ENCODE measurements at regions not wholly inside any gene's neighbourhood (a gene's known extent, or its start where the extent isn't known, plus 50 kb on each side); places are given as distances from the start of the nearest gene placed in this dataset.

DNA sequence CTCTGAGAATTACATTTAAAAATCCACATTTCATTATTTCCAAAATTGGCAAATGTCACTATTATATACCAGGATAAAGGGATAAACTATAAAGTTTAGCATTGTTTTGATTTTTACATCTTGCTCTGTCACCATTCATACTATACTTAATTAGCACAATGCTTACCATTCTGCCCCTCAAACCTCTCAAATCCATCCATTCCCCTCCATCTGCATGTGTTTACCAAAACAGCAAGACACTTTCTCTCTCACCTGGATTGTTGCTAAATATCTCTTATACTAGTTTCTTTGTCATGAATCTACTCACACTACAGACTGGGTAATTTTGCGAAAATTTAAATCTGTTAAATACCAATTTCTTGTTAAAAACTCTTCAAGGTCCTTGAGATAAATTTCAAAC, 496.1 kb downstream of the NR4A2 start:
- H3K27ac Mint-ChIP-seq (ENCODE audit: low read depth, unreplicated experiment), result no peak overlapping the region
- no peaks in the 10 kb centered on the region for H3K9me3 Mint-ChIP-seq (ENCODE audit: unreplicated experiment)
- no peak overlapping the region for H3K4me3 Mint-ChIP-seq (ENCODE audit: unreplicated experiment)
- no peaks in the 10 kb centered on the region for H3K27me3 Mint-ChIP-seq (ENCODE audit: insufficient read depth, unreplicated experiment)
- H3K4me1 Mint-ChIP-seq (ENCODE audit: insufficient read depth, unreplicated experiment), result no peaks in the 10 kb centered on the region
- intact Hi-C loops (cut with micrococcal nuclease), result no loop called here
- ChIA-PET POLR2A (no interaction called here), CTCF (no interaction called here)
- no peaks in the 10 kb centered on the region for H3K36me3 Mint-ChIP-seq (ENCODE audit: insufficient read depth, unreplicated experiment)
- no TSS peak for BruUV-seq (replicated peaks)
- TF ChIP-seq, protein P1, sequence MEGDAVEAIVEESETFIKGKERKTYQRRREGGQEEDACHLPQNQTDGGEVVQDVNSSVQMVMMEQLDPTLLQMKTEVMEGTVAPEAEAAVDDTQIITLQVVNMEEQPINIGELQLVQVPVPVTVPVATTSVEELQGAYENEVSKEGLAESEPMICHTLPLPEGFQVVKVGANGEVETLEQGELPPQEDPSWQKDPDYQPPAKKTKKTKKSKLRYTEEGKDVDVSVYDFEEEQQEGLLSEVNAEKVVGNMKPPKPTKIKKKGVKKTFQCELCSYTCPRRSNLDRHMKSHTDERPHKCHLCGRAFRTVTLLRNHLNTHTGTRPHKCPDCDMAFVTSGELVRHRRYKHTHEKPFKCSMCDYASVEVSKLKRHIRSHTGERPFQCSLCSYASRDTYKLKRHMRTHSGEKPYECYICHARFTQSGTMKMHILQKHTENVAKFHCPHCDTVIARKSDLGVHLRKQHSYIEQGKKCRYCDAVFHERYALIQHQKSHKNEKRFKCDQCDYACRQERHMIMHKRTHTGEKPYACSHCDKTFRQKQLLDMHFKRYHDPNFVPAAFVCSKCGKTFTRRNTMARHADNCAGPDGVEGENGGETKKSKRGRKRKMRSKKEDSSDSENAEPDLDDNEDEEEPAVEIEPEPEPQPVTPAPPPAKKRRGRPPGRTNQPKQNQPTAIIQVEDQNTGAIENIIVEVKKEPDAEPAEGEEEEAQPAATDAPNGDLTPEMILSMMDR (IDR thresholded peaks at IDR 0.05; ENCODE audit: unreplicated experiment), result no peak
- no peak for DNase-seq (ENCODE audit: unreplicated experiment)

DNA sequence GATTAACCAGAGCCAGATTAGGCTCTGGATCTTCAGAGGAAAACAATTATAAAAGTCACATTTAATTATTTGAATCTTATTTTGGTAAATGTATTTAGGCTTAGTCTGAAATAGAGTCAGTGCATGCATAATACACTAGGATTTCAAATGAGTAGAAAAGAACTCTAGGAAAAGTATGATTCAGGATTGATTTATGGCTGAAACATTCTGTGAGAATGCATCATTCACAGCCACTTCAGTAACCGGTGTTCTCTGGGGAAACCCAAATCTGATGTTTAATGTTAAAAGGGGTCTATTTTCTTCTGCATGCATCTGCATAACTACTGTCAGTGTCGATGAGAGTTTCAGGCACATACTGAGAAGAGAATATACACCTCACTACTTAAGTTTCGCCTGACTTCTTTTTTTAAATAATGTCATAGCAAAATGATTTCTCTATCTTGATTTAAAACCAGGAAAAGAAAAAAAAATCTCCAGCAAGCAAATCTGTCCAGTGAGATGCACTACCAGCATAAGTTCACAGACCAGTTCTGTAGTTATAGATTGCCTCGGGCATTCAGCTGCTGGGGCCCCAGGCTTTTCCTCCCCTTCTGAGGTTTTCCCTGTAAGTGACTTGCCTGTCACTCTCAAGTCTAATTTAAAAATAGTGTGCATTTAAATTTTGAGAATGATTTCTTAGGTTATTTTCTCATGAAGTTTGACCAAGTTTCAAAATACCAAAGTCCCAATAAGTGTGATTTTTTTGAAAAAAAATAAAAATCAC, 501.5 kb downstream of the NR4A2 start:
- H3K27me3 Mint-ChIP-seq (ENCODE audit: insufficient read depth, unreplicated experiment), result no peaks in the 10 kb centered on the region
- H3K9me3 Mint-ChIP-seq (ENCODE audit: unreplicated experiment), result no peaks in the 10 kb centered on the region
- POLR2A ChIA-PET, result no interaction called here
- no TSS peak for BruUV-seq (replicated peaks)
- H3K27ac Mint-ChIP-seq (ENCODE audit: low read depth, unreplicated experiment), result no peak overlapping the region
- intact Hi-C loops (cut with micrococcal nuclease), result no loop called here
- DNase-seq (ENCODE audit: unreplicated experiment), result no peak
- CTCF ChIA-PET, result interaction anchor here (0.7 kb wide), 1 partner anchor 403 kb away, joined by 3 read pairs; no protein-coding TSS in a partner anchor
- no peaks in the 10 kb centered on the region for H3K4me1 Mint-ChIP-seq (ENCODE audit: insufficient read depth, unreplicated experiment)
- no peak overlapping the region for H3K4me3 Mint-ChIP-seq (ENCODE audit: unreplicated experiment)
- no peaks in the 10 kb centered on the region for H3K36me3 Mint-ChIP-seq (ENCODE audit: insufficient read depth, unreplicated experiment)
- TF ChIP-seq, protein P1 (IDR thresholded peaks at IDR 0.05; ENCODE audit: unreplicated experiment), result no peak

DNA sequence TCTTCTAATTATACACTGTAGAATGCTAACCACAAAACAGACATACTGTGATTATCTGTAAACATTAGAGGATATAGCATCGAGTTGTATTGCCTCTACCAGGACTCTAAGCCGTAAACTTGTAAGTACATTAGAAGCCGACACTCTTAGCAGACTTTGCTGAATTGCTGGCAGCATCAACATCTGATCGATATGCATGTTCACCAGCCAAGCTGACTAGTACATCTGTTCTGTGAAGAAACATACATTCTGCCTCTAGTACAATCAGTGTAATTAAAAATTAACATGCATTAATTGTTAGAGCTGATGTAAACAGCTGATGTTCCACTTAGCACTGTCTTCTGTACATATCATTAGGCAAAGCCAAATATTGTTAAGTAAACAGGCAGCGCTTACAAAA, 502.2 kb downstream of the NR4A2 start:
- no peaks in the 10 kb centered on the region for H3K36me3 Mint-ChIP-seq (ENCODE audit: insufficient read depth, unreplicated experiment)
- H3K9me3 Mint-ChIP-seq (ENCODE audit: unreplicated experiment), result no peaks in the 10 kb centered on the region
- H3K27ac Mint-ChIP-seq (ENCODE audit: low read depth, unreplicated experiment), result no peak overlapping the region
- H3K27me3 Mint-ChIP-seq (ENCODE audit: insufficient read depth, unreplicated experiment), result no peaks in the 10 kb centered on the region
- intact Hi-C loops (cut with micrococcal nuclease), result no loop called here
- no peak overlapping the region for H3K4me3 Mint-ChIP-seq (ENCODE audit: unreplicated experiment)
- BruUV-seq (replicated peaks), result no TSS peak
- POLR2A ChIA-PET, result no interaction called here
- CTCF ChIA-PET, result interaction anchor here (0.7 kb wide), 1 partner anchor 403 kb away, joined by 3 read pairs; no protein-coding TSS in a partner anchor
- no peak for DNase-seq (ENCODE audit: unreplicated experiment)
- TF ChIP-seq, protein P1 (IDR thresholded peaks at IDR 0.05; ENCODE audit: unreplicated experiment), result no peak
- H3K4me1 Mint-ChIP-seq (ENCODE audit: insufficient read depth, unreplicated experiment), result no peaks in the 10 kb centered on the region

DNA sequence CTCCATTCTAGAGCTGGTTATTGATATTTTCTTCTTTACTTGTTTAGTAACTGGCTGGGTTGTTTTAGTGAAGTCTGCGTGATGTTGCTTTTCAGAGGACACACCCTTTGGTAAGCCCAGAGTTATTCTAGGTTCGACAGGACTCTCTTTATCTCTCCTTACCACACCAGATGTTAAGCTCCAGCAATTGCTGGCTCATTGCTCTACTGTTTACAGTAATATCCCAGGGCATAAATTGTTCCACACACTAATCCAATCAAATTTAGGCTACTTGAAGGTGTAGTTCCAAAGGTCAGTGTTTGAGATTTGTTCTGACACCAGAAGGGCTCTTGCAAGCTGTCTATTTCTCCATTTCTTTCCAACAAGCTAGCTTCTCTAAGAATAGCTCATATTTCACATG, 506.6 kb downstream of the NR4A2 start:
- ChIA-PET CTCF (no interaction called here), POLR2A (no interaction called here)
- no peak overlapping the region for H3K27ac Mint-ChIP-seq (ENCODE audit: low read depth, unreplicated experiment)
- no peaks in the 10 kb centered on the region for H3K27me3 Mint-ChIP-seq (ENCODE audit: insufficient read depth, unreplicated experiment)
- TF ChIP-seq, protein P1 (IDR thresholded peaks at IDR 0.05; ENCODE audit: unreplicated experiment), result no peak
- no peak overlapping the region for H3K4me3 Mint-ChIP-seq (ENCODE audit: unreplicated experiment)
- DNase-seq (ENCODE audit: unreplicated experiment), result no peak
- H3K9me3 Mint-ChIP-seq (ENCODE audit: unreplicated experiment), result no peaks in the 10 kb centered on the region
- no peaks in the 10 kb centered on the region for H3K4me1 Mint-ChIP-seq (ENCODE audit: insufficient read depth, unreplicated experiment)
- intact Hi-C loops (cut with micrococcal nuclease), result no loop called here
- no TSS peak for BruUV-seq (replicated peaks)
- H3K36me3 Mint-ChIP-seq (ENCODE audit: insufficient read depth, unreplicated experiment), result no peaks in the 10 kb centered on the region

All from MCF 10A (cell line).